Loucy (cell line): ENCODE measurements at regions not wholly inside any gene's neighbourhood (a gene's known extent, or its start where the extent isn't known, plus 50 kb on each side); places are given as distances from the start of the nearest gene placed in this dataset.

ENCODE experiments used
- EZH2phosphoT487 ChIP-seq: fragments of 200-600 bp; IDR thresholded peaks from 2 replicates; pipeline ENCODE4 v1.6.1; 2018; ENCODE audit warnings: antibody characterized with exemption, mild to moderate bottlenecking, moderate library complexity, borderline replicate concordance
- TF ChIP-seq, protein P1 (sequence below): fragments of 200-600 bp; sonication (generic); conservative IDR thresholded peaks from 2 replicates; pipeline ENCODE4 v1.5.1; 2014; ENCODE audit warnings: mild to moderate bottlenecking, antibody characterized with exemption, low read length

DNA sequence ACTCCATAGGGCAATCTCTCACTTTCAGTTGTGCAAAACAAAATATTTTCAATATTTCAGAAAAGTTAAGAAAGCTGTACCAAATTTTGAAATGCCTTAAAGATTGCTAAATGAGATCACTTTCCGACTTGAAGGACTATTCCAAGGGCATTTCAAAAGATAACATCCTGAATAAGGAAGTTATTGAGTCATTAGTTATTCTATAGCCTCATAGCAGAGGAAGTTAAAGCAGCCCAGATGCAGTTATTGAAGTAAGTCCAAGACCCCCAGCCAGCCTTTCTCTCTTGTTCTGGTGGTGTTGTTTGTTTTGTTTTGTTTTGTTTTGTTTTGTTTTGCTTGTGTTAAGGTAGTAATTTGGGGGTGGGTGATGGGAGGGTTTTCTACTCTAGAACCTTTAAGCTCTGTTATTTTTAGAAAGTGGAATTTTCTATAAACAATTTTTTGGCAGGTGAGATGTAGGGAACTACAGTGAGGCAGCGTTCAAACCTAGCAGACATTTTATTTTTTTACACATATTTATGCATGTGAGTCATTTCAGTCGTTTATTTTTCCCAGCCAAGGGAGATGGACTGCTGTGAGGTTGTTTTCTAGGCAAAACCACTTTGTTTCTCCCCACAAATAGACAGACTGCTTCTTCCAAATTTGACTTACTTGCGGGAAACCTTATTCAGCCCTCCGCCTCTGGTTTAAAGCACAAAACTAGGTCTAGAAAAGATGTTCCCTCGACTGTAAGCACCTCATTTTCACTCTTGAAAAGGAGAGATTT is 216.3 kb upstream of the ARPP21 start:
- TF ChIP-seq, protein P1, sequence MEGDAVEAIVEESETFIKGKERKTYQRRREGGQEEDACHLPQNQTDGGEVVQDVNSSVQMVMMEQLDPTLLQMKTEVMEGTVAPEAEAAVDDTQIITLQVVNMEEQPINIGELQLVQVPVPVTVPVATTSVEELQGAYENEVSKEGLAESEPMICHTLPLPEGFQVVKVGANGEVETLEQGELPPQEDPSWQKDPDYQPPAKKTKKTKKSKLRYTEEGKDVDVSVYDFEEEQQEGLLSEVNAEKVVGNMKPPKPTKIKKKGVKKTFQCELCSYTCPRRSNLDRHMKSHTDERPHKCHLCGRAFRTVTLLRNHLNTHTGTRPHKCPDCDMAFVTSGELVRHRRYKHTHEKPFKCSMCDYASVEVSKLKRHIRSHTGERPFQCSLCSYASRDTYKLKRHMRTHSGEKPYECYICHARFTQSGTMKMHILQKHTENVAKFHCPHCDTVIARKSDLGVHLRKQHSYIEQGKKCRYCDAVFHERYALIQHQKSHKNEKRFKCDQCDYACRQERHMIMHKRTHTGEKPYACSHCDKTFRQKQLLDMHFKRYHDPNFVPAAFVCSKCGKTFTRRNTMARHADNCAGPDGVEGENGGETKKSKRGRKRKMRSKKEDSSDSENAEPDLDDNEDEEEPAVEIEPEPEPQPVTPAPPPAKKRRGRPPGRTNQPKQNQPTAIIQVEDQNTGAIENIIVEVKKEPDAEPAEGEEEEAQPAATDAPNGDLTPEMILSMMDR, result no peak
- TF ChIP-seq EZH2phosphoT487, result no peak
